A549 (cell line): ENCODE measurements at regions not wholly inside any gene's neighbourhood (a gene's known extent, or its start where the extent isn't known, plus 50 kb on each side); places are given as distances from the start of the nearest gene placed in this dataset.

Experiments used
- ATAC-seq, 2 experiments: fragments of 200-7000 bp in 1 of 2; fragments of >200 bp in 1 of 2; cut with Nextera tagmentation in 1 of 2; cut with Tn5 transposase in 1 of 2; 3 replicates each; pipeline versions ENCODE4 v1.8.0 to v1.9.1; 2018 to 2020; ENCODE audit warnings: mild to moderate bottlenecking in 1 of 2, moderate library complexity in 1 of 2
- CTCF ChIA-PET: fragments of 300-600 bp; sonication (Branson Sonifier 250); formaldehyde crosslinking; extraction: SDS; loops from one replicate; lab custom pipeline; 2021; ENCODE audit warnings: antibody characterized with exemption, inconsistent platforms; lab: Yijun Ruan, JAX
- POLR2A ChIA-PET: fragments of 350-600 bp; formaldehyde crosslinking; extraction: SDS; loops from one replicate; lab custom pipeline; 2021; ENCODE audit warnings: antibody characterized with exemption, inconsistent platforms; lab: Yijun Ruan, JAX
- DNase-seq, 2 experiments: peaks; one replicate each; pipeline versions ENCODE4 v3.0.0 to v3.0.0-alpha.2; 2011 to 2016; ENCODE audit warnings: low read depth in 1 of 2, low spot score in 1 of 2
- FAIRE-seq: peaks from 2 replicates; lab custom pipeline; 2011; peaks lifted over from hg19 to GRCh38; lab: Jason Lieb, UNC
- H3K27ac ChIP-seq, 2 experiments: fragments of >200 bp; sonication (Bioruptor Twin); formaldehyde crosslinking; 3 replicates each; pipeline ENCODE4 v1.5.1; 2016 to 2017
- H3K4me1 ChIP-seq: fragments of >200 bp; sonication (Bioruptor Twin); formaldehyde crosslinking; 3 replicates; pipeline ENCODE4 v1.6.1; 2016
- H3K4me2 ChIP-seq: fragments of >200 bp; sonication (Bioruptor Twin); formaldehyde crosslinking; 3 replicates; pipeline ENCODE4 v1.6.1; 2016
- H3K4me3 ChIP-seq: fragments of >200 bp; sonication (Bioruptor Twin); formaldehyde crosslinking; 3 replicates; pipeline ENCODE4 v1.5.1; 2016
- H3K9me3 ChIP-seq: fragments of >200 bp; sonication (Bioruptor Twin); formaldehyde crosslinking; 3 replicates; pipeline ENCODE4 v1.6.1; 2016
- BHLHE40 ChIP-seq: IDR thresholded peaks from 2 replicates; pipeline ENCODE4 v1.6.1; 2012; ENCODE audit warnings: low read depth, low read length, inconsistent platforms
- EHF ChIP-seq: fragments of 250-450 bp; sonication (Bioruptor Pico); IDR thresholded peaks from 2 replicates; pipeline ENCODE4 v1.5.0; 2020; ENCODE audit warnings: mild to moderate bottlenecking
- EP300 ChIP-seq, 2 experiments: fragments of >200 bp; sonication (Bioruptor Twin); formaldehyde crosslinking; IDR thresholded peaks; 2 replicates in 1 of 2; 3 replicates in 1 of 2; pipeline ENCODE4 v1.6.1; 2016 to 2017
- FOSB ChIP-seq: fragments of 250-450 bp; sonication (Bioruptor Pico); IDR thresholded peaks from 2 replicates; pipeline ENCODE4 v1.5.0; 2020; ENCODE audit warnings: mild to moderate bottlenecking, moderate library complexity
- FOSL2 ChIP-seq, 2 experiments: fragments of 450-650 bp in 1 of 2; fragments of >200 bp in 1 of 2; sonication (Bioruptor Twin) in 1 of 2; formaldehyde crosslinking; IDR thresholded peaks; 2 replicates each; pipeline versions ENCODE4 v1.5.0 to v1.6.1; 2016 to 2020; ENCODE audit warnings: mild to moderate bottlenecking in 1 of 2, moderate library complexity in 1 of 2
- HDAC2 ChIP-seq: fragments of 200-600 bp; sonication (generic); IDR thresholded peaks from 2 replicates; pipeline ENCODE4 v1.6.1; 2016
- HMGXB4 ChIP-seq: fragments of 250-450 bp; sonication (Bioruptor Pico); IDR thresholded peaks from 2 replicates; pipeline ENCODE4 v1.5.0; 2021; ENCODE audit warnings: mild to moderate bottlenecking, moderate library complexity, borderline replicate concordance
- HOXA7 ChIP-seq: fragments of 250-450 bp; sonication (Bioruptor Pico); IDR thresholded peaks from 2 replicates; pipeline ENCODE4 v1.5.0; 2020; ENCODE audit warnings: mild to moderate bottlenecking, moderate library complexity
- HOXB13 ChIP-seq: fragments of 250-450 bp; sonication (Bioruptor Pico); IDR thresholded peaks from 2 replicates; pipeline ENCODE4 v1.5.0; 2020; ENCODE audit warnings: low read depth, mild to moderate bottlenecking, moderate library complexity
- JUN ChIP-seq, 2 experiments: fragments of >200 bp; sonication (Bioruptor Twin); formaldehyde crosslinking; IDR thresholded peaks; 2 replicates in 1 of 2; 3 replicates in 1 of 2; pipeline ENCODE4 v1.6.1; 2016 to 2017
- JUNB ChIP-seq: fragments of >200 bp; sonication (Bioruptor Twin); formaldehyde crosslinking; IDR thresholded peaks from 2 replicates; pipeline ENCODE4 v1.6.1; 2016
- MAZ ChIP-seq: fragments of 150-350 bp; IDR thresholded peaks from 2 replicates; pipeline ENCODE4 v1.6.1; 2014; ENCODE audit warnings: antibody characterized with exemption, low read depth, low read length, borderline replicate concordance
- MYC ChIP-seq: IDR thresholded peaks from 2 replicates; pipeline ENCODE4 v1.6.1; 2012; ENCODE audit warnings: mild to moderate bottlenecking, inconsistent platforms, low read length, improper control_type of control experiment, borderline replicate concordance
- PHF8 ChIP-seq: fragments of 200-600 bp; sonication (generic); IDR thresholded peaks from 2 replicates; pipeline ENCODE4 v1.6.1; 2016; ENCODE audit warnings: low read depth, mild to moderate bottlenecking, antibody characterized with exemption, moderate library complexity, borderline replicate concordance
- RAD21 ChIP-seq, 2 experiments: fragments of >200 bp in 1 of 2; sonication (Bioruptor Twin) in 1 of 2; formaldehyde crosslinking in 1 of 2; IDR thresholded peaks in 1 of 2; conservative IDR thresholded peaks in 1 of 2; 2 replicates in 1 of 2; 3 replicates in 1 of 2; pipeline ENCODE4 v1.6.1; 2012 to 2018; ENCODE audit warnings: inconsistent platforms in 1 of 2
- RCOR1 ChIP-seq: fragments of 150-350 bp; IDR thresholded peaks from 2 replicates; pipeline ENCODE4 v1.6.1; 2014; ENCODE audit warnings: antibody characterized with exemption, low read length, low read depth
- RFX5 ChIP-seq: fragments of 450-650 bp; IDR thresholded peaks from 2 replicates; pipeline ENCODE4 v1.7.1; 2014; ENCODE audit warnings: antibody characterized with exemption, mild to moderate bottlenecking, moderate library complexity
- SMC3 ChIP-seq: fragments of >200 bp; sonication (Bioruptor Twin); formaldehyde crosslinking; IDR thresholded peaks from 3 replicates; pipeline ENCODE4 v1.6.1; 2018; ENCODE audit warnings: inconsistent platforms
- SREBF2 ChIP-seq: fragments of 450-650 bp; IDR thresholded peaks from 2 replicates; pipeline ENCODE4 v1.6.1; 2014; ENCODE audit warnings: mild to moderate bottlenecking, moderate library complexity
- ZC3H11A ChIP-seq: fragments of 450-650 bp; IDR thresholded peaks from 2 replicates; pipeline ENCODE4 v1.6.1; 2014; ENCODE audit warnings: antibody characterized with exemption, mild to moderate bottlenecking
- ZSCAN20 ChIP-seq: fragments of 250-450 bp; sonication (Bioruptor Pico); IDR thresholded peaks from 2 replicates; pipeline ENCODE4 v1.8.0; 2022; ENCODE audit warnings: mild to moderate bottlenecking, moderate library complexity
- WGBS: methylation state at CpG from one replicate; pipeline ENCODE4 v1.1.6; 2017; ENCODE audit errors: missing lambda C conversion rate; 5-methylcytosine and 5-hydroxymethylcytosine counted together
- TF ChIP-seq, protein P1 (sequence below): fragments of >200 bp; sonication (Bioruptor Twin); formaldehyde crosslinking; IDR thresholded peaks from 2 replicates; pipeline ENCODE4 v1.6.1; 2016
- TF ChIP-seq, protein P2 (sequence below): IDR thresholded peaks from 2 replicates; pipeline ENCODE4 v1.6.1; 2012
- TF ChIP-seq, protein P3 (sequence below): IDR thresholded peaks from 2 replicates; pipeline ENCODE4 v1.6.1; 2012

- FAIRE-seq, result no peak
- 0 out of 3 replicates have a peak, but pooled peaks cover 3% of the 10 kb centered on the region for H3K9me3 ChIP-seq
- WGBS, result 74% methylated on average over 5 of the region's 5 CpGs
- H3K4me1 ChIP-seq, result no peaks in the 10 kb centered on the region
- no peak for ATAC-seq
- H3K4me3 ChIP-seq, result no peak overlapping the region
- CTCF ChIA-PET, result no interaction called here
- no peak overlapping the region for H3K4me2 ChIP-seq
- no peak for TF ChIP-seq EP300 (IDR thresholded peaks at IDR 0.05)
- no peak overlapping the region for H3K27ac ChIP-seq
- POLR2A ChIA-PET, result no interaction called here
- no peak for DNase-seq
These were observed 78.2 kb upstream of the SORBS2 start for GRCh38 chr4:185890196-185890595.

GRCh38 chr4:185892165-185892564 lies 80.2 kb upstream of the SORBS2 start:
- TF ChIP-seq PHF8, result no peak
- TF ChIP-seq SMC3, result no peak
- TF ChIP-seq JUN (IDR thresholded peaks at IDR 0.05), result no peak
- TF ChIP-seq SREBF2, result no peak
- no peak for TF ChIP-seq RAD21 (conservative IDR thresholded peaks at IDR 0.05 in 1 of 2, IDR thresholded peaks at IDR 0.05 in 1 of 2)
- TF ChIP-seq ZSCAN20 (CRISPR knock-in tag), result no peak
- no peak for TF ChIP-seq HDAC2
- POLR2A ChIA-PET, result no interaction called here
- H3K4me1 ChIP-seq, result no peaks in the 10 kb centered on the region
- WGBS, result 16% methylated on average over 2 of the region's 2 CpGs
- H3K27ac ChIP-seq, result no peak overlapping the region
- 0 out of 3 replicates have a peak, but pooled peaks cover 3% of the 10 kb centered on the region for H3K9me3 ChIP-seq
- H3K4me3 ChIP-seq, result no peak overlapping the region
- CTCF ChIA-PET, result no interaction called here
- DNase-seq (no peak), FAIRE-seq (no peak), ATAC-seq (no peak)
- H3K4me2 ChIP-seq, result no peak overlapping the region

DNA sequence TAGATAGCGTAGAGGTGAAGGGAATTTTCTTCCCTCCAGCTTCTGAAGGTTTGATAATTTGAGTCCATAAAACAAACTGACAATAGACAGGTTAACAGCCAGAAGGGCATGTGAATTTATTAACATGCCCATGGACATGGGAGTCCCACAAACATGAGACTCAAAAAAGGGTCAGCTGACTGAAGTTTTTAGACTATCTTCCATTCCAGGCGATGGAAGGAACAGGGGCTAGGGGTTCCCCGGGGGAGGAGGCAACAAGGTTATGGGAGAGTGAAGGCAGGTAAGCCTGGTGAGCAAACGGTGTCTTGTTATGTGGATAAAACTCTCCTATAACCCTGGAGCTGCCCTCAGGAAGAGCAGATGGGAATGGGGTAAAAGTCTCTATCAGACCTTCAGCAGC lies 81.5 kb upstream of the SORBS2 start:
- FAIRE-seq, result no peak
- no peak for DNase-seq
- TF ChIP-seq FOSL2 (IDR thresholded peaks at IDR 0.05), result no peak
- no peak for TF ChIP-seq FOSL2 (CRISPR knock-in tag; IDR thresholded peaks at IDR 0.05)
- no peak for TF ChIP-seq EHF (CRISPR knock-in tag)
- no peak for TF ChIP-seq HMGXB4
- TF ChIP-seq, protein P1, sequence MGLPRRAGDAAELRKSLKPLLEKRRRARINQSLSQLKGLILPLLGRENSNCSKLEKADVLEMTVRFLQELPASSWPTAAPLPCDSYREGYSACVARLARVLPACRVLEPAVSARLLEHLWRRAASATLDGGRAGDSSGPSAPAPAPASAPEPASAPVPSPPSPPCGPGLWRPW, result no peak
- no peak for TF ChIP-seq RCOR1
- TF ChIP-seq ZSCAN20 (CRISPR knock-in tag), result no peak
- no peak for TF ChIP-seq JUN (IDR thresholded peaks at IDR 0.05)
- TF ChIP-seq EP300 (IDR thresholded peaks at IDR 0.05), result no peak
- TF ChIP-seq, protein P2, sequence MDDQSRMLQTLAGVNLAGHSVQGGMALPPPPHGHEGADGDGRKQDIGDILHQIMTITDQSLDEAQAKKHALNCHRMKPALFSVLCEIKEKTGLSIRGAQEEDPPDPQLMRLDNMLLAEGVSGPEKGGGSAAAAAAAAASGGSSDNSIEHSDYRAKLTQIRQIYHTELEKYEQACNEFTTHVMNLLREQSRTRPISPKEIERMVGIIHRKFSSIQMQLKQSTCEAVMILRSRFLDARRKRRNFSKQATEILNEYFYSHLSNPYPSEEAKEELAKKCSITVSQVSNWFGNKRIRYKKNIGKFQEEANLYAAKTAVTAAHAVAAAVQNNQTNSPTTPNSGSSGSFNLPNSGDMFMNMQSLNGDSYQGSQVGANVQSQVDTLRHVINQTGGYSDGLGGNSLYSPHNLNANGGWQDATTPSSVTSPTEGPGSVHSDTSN, result no peak
- no peak for TF ChIP-seq ZC3H11A
- TF ChIP-seq FOSB (CRISPR knock-in tag), result no peak
- TF ChIP-seq RFX5, result no peak
- Histone ChIP-seq H3K27ac (no peak overlapping the region), H3K4me2 (no peak overlapping the region), H3K9me3 (0 out of 3 replicates have a peak, but pooled peaks cover 2% of the 10 kb centered on the region), H3K4me1 (no peaks in the 10 kb centered on the region), H3K4me3 (no peak overlapping the region)
- ChIA-PET CTCF (no interaction called here), POLR2A (no interaction called here)
- no peak for ATAC-seq
- WGBS, result 57% methylated on average over 4 of the region's 4 CpGs

DNA sequence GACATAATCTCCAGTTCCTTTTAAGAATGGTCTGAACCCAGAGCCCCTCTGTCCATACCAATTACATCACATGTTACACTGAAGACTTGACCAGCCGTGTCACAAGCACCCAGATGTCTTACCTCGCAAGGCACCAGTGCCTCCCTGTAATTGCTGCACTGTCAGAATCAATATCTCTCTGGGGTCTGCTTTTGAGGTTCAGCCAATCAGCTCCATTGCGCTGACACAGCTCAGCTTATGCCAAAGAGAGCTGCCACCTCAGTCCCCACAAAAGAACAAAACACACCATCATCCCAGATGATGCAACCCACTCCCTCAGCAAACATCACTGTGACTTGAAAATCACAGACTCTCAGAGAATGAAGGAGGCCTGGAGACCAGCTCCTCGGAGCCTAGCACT lies 82.5 kb upstream of the SORBS2 start:
- CTCF ChIA-PET, result interaction anchor here (0.5 kb wide), 1 partner anchor 381 kb away, joined by 3 read pairs; no protein-coding TSS in a partner anchor
- FAIRE-seq (no peak), ATAC-seq (no peak), DNase-seq (no peak)
- POLR2A ChIA-PET, result no interaction called here
- 58% methylated on average over 3 of the region's 4 CpGs for whole genome bisulfite sequencing
- H3K9me3 ChIP-seq, result no peaks in the 10 kb centered on the region
- no peak overlapping the region for H3K4me3 ChIP-seq
- H3K4me2 ChIP-seq, result no peak overlapping the region
- TF ChIP-seq RFX5 (no peak), MAZ (no peak), BHLHE40 (no peak), HOXA7 (no peak), FOSB (CRISPR knock-in tag) (no peak), HOXB13 (CRISPR knock-in tag) (no peak), ZC3H11A (no peak), MYC (no peak), JUNB (no peak)
- TF ChIP-seq, protein P3, sequence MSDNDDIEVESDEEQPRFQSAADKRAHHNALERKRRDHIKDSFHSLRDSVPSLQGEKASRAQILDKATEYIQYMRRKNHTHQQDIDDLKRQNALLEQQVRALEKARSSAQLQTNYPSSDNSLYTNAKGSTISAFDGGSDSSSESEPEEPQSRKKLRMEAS, result no peak
- H3K27ac ChIP-seq, result no peak overlapping the region
- H3K4me1 ChIP-seq, result no peaks in the 10 kb centered on the region
